ACHN (cell line): ENCODE measurements at regions not wholly inside any gene's neighbourhood (a gene's known extent, or its start where the extent isn't known, plus 50 kb on each side); places are given as distances from the start of the nearest gene placed in this dataset.

Experiments
- DNase-seq: peaks from one replicate; pipeline ENCODE4 v3.0.0-alpha.2; 2015
- in situ Hi-C: cut with HindIII; loops from 2 replicates; pipeline ENCODE4 v1.10.0; 2017; ENCODE audit warnings: low sequenced_read_pairs, low pct_ligation_motif_present, low pct_unique_long_range_greater_than_20kb

DNA sequence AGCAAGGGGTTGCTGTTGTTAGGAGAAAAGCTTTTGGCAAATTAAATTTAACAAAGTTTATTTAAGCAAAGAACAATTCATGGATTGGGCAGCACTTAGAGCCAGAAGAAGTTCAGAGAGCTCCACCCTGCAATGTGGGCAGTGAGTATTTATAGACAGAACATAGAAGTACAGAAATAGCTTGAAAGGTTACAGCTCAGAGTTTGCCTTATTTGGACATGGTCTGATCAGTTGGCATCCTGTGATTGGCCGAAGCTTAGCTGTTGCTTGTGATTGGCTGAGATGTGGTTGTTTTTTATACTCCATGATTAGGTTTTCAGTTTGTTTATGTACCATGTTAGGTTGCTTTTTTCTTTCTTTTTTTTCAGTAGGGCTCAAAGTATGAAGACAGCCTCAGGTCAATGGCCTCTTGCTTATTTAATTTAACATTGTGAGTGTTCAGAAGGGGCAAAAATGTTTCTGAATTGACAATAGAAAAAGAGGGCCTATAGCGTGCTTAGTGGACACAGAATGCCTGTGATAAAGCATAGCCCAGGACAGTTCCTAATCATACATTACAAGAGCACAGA is 293.8 kb downstream of the IGSF11 start:
- DNase-seq = no peak
- in situ Hi-C loops = no loop called here

DNA sequence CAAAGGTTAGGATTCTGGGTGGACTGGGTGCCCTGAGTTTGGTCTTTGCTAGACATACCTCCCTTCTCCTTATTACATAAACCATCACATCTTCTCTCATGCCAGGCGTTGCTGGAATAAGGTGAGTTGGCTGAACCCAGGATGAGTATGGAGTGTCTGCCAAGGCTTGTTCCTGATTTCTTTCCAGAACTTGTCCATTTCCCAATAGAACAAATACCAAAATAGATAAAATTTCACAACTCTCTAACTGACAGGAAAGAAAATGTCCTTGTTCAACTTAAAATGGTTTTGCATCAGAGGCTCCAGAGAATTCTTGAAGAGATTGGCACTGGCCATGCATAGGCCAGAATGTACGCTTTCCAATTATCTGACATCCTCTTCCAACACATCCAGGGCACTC is 291.9 kb downstream of the IGSF11 start:
- DNase-seq = no peak

DNA sequence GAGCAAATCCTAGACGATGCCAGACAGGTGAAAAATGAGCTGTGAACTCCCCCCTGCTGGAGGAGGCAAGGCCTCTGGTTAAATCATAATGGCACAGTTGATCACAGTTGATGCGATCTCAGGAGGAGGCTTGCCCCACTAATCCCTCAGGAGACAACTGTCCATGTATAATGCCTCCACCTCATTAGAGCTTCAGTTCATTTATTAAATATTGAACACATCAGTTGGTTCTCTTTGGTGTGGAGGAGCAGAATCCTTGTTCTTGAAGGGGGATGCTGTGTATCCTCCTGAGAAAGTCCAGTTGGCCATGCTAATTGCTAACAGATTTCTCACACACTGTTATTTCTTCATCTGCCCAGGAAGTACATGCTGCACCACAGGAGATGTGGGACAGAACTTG is 290.5 kb downstream of the IGSF11 start:
- DNase-seq = no peak
- in situ Hi-C loops = no loop called here

More for the DNA sequence above, 291.9 kb downstream of the IGSF11 start:
- in situ Hi-C loops = no loop called here

GRCh38 chr3:118754406-118755252 is 280.0 kb downstream of the IGSF11 start:
- in situ Hi-C loops = no loop called here
- DNase-seq = no peak

- in situ Hi-C loops = no loop called here
- DNase-seq = no peak
Measured at GRCh38 chr3:118755253-118755801, 279.3 kb downstream of the IGSF11 start.

DNA sequence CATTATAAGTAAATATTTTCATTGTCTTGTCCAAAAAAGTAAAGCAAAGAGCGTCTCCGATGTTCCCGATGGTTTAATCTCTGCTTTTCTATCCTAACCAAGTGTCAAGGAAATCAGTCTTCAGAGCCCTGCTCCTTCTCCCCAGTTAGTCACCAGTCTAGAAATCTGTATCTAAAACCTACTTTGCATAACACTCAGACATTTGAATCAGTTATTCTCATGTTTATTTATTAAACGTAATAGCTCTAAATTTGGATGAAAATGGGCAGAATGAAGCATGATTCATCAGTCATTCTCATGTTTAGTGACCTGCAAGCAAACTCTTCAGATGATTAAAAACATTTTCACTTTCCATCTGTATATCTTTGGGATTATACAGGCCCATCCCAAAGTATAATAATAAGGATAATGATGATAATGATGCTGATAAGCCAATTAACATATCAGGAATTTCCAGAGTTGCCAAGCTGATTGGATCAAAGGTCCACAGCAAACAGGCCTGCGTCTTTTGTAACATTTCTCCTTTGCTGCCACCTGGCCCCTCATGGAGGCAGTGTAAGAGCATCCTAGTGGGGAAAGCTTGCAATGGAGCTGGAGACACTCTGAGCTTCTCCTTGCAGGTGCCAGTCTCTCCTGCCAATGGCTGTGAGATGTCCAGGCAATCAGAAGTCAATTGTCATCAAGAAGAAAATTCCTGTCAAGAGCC is 273.9 kb downstream of the IGSF11 start:
- in situ Hi-C loops = no loop called here
- DNase-seq = no peak

- in situ Hi-C loops = no loop called here
- DNase-seq = no peak
Measured at GRCh38 chr3:118761291-118761606, 273.4 kb downstream of the IGSF11 start.

DNA sequence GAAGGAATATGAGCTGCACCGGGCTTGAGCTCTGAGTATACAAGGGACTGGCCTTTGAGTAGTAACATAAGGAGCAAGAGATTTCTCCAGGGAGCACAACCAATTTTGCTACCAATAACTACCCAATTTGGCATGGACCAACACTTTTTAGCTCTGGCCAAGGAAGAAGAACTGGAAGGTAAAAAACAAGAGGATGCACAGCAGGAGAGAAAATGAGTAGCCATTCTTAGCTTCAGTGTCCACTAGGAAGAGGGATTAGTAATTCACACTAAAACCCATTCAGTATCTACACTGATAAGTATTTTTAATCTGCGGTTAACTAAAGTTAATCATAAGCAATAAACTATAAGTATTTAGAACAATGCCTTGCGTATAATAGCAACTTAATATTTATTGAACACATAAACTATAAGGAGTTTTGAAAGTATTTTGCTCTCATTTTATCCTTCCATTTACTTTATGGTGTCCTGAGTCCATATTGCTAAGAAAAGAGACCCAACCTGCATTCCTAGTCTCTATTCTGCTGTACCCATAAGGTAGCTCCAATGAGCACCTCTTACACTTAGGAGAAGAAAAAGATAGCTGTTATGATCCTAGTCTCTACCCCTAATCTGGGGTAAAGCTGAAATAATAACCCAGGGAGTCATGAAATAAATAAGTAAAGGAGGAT is 268.9 kb downstream of the IGSF11 start:
- no peak for DNase-seq
- in situ Hi-C loops = no loop called here

GRCh38 chr3:118766306-118766669 is 268.4 kb downstream of the IGSF11 start:
- in situ Hi-C loops = no loop called here
- no peak for DNase-seq

DNA sequence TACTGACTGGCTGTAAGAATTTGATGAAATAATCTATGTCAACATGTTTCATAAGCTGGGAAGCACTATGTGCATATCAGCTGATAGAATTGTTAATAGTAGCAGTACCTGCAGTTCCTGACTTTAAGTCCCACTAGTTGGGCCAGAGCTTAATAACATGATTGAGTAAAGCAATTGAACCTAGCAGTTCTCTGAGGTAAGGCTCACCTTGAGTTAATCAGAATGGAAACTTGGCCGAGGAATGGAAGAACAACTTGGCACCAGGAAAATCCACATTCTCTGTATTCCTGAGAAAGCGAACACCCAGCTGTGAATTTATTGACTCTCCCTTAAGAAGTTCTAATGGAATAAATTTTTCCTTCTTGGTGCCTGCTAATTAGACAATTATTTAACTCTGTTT is 262.6 kb downstream of the IGSF11 start:
- in situ Hi-C loops = no loop called here
- DNase-seq = no peak

DNA sequence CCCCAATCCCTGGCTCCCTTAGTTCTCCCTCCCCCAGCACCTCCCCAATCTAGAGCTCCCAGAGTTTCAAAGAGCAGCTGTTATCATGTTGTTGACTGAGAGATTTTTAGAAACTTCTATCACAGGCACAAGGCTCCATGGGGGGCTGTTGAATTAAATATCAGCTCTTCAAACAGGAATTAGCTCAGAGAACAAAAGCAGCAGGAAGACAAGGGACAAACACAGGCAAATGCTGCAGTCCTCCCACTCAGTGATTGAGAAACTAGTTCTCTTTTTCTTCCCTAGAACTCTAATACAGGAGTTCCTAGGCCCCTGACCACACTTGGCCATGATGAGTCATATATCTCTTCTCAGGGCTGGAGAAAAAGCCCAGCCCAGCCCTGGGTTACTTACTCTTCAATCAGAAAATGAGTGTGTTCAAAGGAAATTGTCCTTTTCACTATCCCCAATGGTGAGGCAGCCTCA is 262.1 kb downstream of the IGSF11 start:
- DNase-seq = no peak
- in situ Hi-C loops = no loop called here

DNA sequence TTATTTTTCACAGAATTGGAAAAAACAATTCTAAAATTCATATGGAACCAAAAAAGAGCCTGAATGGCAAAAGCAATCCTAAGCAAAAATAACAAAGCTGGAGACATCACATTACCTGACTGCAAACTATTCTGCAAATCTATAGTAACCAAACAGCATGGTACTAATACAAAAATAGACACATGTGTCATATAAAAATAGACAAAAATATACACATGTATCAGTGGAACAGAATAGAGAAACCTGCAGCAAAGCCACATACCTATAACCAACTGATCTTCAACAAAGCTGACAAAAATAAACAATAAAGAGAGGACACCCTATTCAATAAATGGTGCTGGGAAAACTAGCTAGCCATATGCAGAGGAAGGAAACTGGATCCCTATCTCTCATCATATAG is 259.6 kb downstream of the IGSF11 start:
- in situ Hi-C loops = no loop called here
- DNase-seq = no peak

GRCh38 chr3:118778201-118778600 is 256.4 kb downstream of the IGSF11 start:
- in situ Hi-C loops = no loop called here
- DNase-seq = no peak

DNA sequence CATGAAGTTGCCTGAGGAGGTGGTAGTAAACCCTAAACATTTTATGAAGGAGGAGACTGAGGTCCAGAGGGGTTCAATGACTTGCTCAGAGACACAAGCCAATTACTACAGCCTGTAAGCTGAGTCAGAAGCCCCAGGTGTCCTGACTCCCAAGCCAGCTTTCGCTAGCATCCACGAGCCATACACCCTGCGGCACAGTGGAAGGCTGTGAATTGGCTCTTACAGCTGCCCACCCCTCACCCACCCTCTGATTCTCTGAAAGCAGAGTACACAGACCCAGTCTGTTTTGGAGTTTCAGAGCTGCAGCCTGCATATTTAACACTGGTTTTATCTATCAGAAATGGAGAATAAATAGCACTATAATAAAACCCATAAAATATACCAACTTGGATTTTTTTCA is 253.4 kb downstream of the IGSF11 start:
- no peak for DNase-seq
- in situ Hi-C loops = no loop called here

- no peak for DNase-seq
- in situ Hi-C loops = no loop called here
Measured at GRCh38 chr3:118781839-118782238, 252.8 kb downstream of the IGSF11 start.

DNA sequence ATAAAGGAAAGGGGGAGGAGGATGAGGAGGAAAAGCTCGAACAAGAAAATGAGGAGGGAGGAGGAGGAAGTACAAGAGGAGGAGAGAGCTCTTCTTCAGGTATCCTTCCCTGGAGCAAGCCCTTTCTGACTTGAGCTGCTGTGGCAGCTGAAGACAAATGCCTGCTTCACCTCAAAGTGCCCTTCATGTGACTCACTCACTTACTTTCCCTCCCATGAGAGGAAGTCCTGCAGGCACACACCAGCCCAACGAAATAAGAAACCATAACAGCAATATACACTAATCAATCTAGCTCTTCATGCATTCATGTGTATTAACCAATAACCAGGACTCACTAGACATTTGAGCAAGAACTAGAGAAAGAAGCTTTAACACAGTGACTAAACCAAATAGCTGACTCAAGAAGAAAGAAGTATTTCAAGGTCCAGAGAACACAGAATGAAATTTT is 251.9 kb downstream of the IGSF11 start:
- in situ Hi-C loops = no loop called here
- DNase-seq = no peak

GRCh38 chr3:118785415-118785814 is 249.2 kb downstream of the IGSF11 start:
- no peak for DNase-seq
- in situ Hi-C loops = no loop called here

DNA sequence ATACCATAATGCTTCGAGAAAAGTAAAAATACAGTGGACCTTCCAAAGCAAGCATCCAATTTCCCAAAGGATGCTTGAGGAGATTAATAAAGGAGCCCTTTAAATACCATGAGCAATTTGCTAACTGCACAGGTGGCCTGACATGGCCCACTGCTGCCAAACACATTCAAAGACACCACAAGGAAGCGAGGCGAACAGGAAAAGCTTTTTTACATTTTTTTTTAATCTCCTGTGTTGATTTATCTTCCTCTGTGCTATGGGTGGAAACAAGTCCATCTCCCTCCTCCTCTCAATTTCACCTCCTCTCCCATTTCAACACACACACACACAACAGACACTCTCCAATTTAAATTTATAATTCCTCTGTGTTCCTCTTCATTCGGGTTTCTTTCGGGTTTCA is 243.4 kb downstream of the IGSF11 start:
- in situ Hi-C loops = no loop called here
- DNase-seq = no peak

- in situ Hi-C loops = no loop called here
- DNase-seq = no peak
Measured at GRCh38 chr3:118792191-118792590, 242.5 kb downstream of the IGSF11 start.
